Suprapubic skin (tissue), 4 donors: ENCODE measurements at regions not wholly inside any gene's neighbourhood (a gene's known extent, or its start where the extent isn't known, plus 50 kb on each side); places are given as distances from the start of the nearest gene placed in this dataset.

ENCODE experiments used
- CTCF ChIP-seq, 2 donors: fragments of 200-600 bp in 1 of 2; fragments of 450-650 bp in 1 of 2; sonication (generic) in 1 of 2; IDR thresholded peaks; one replicate each; pipeline ENCODE4 v1.5.1; 2016 to 2019; ENCODE audit warnings: antibody characterized with exemption in 2 of 2, mild to moderate bottlenecking in 1 of 2, moderate library complexity in 1 of 2
- POLR2A ChIP-seq, 2 donors: fragments of 450-650 bp; IDR thresholded peaks; one replicate each; pipeline ENCODE4 v1.6.1; 2017; ENCODE audit warnings: antibody characterized with exemption in 2 of 2, mild to moderate bottlenecking in 2 of 2, moderate library complexity in 2 of 2
- POLR2AphosphoS5 ChIP-seq, 3 donors: sonication (generic); formaldehyde crosslinking; IDR thresholded peaks; one replicate each; pipeline ENCODE4 v1.6.1; 2017; ENCODE audit warnings: antibody characterized with exemption in 3 of 3

GRCh38 chr18:59052965-59053820 is 86.5 kb upstream of the SEC11C start:
- TF ChIP-seq POLR2A (IDR thresholded peaks at IDR 0.05) (no peak), POLR2AphosphoS5 (IDR thresholded peaks at IDR 0.05) (no peak), CTCF (IDR thresholded peaks at IDR 0.05) (no peak)
